ENCODE measurements at regions not wholly inside any gene's neighbourhood (a gene's known extent, or its start where the extent isn't known, plus 50 kb on each side); places are given as distances from the start of the nearest gene placed in this dataset.

DNA sequence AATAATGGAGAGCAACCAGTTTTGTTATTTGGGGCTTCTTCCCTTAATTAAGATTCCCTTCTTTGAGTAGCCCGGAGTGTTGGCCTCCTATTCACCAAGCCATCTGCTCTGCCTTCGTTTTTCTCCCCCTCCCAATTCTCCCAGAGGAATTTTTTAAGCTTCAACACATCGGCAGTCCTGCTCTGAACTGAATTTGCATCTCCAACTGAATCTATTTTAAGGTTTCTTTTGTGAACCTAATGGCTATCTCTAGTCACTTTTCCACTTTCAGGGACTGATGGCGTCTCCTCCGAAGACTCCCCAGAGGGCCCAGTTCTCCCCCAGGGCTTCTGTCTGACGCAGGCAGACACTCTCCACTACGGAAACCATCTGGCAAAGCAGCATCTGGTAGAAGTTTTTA is 280.2 kb downstream of the ADGRA3 start:
- in situ Hi-C loops (cut with HindIII; ENCODE audit: low sequenced_read_pairs): no loop called here
- no peak for DNase-seq (ENCODE audit: low spot score)

DNA sequence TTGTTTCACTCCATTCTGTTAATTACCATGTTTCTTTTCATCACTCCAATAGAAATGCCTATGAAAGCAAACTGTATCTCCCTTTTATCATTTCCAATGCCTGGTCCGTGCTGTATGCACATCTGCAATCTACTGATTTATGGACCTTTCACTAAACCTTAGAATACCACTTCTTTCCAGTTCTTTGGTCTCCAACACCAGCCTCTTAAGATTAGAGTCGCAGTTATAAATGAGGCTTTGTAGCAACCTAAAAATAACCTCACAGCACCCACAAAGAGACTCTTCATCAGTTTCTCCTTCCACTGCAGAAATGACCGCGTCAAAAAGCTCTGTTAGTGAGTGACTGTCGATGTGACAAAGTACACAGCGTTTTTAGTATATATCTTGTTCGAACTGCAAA is 282.6 kb downstream of the ADGRA3 start:
- DNase-seq (ENCODE audit: low spot score): no peak
- in situ Hi-C loops (cut with HindIII; ENCODE audit: low sequenced_read_pairs): no loop called here

DNA sequence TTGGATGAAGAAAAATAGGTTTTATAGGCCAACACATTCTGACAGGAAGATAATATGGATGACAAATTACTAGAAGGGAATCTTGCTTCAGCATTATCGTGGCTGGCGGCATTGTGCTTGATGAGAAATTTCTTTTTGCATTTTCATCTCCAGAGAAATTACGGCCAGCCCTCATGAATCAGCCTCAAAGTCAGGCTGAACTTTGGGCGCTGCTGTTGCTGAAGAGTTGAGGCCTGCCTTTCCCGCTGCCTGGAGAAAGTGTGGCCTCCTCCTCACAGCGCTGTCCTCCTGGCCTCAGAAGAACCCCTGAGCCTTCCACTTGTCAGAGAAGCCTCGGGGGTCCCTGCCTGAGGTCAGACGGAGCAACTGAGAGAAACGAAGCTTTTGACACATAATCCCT is 272.4 kb upstream of the KCNIP4 start:
- no peak for DNase-seq (ENCODE audit: low spot score)
- in situ Hi-C loops (cut with HindIII; ENCODE audit: low sequenced_read_pairs): no loop called here

DNA sequence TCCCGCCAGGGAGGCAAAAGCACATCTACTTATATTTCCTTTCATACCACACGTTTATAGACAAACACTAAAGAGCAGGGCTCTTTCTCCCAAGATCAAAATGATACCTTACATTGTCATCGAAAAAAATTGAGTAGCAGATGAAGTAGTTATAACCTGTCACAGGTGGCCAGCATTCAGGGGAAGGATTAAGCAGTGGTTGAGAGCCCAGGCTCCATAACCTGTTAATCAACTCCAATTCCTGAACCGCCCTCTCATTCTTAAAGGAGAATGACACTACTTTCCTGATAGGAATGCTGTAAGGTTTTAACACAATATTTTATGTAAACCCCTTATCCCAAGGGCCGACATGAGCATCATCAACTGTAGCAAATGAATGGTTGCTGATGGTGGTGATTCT is 268.9 kb upstream of the KCNIP4 start:
- in situ Hi-C loops (cut with HindIII; ENCODE audit: low sequenced_read_pairs): no loop called here
- DNase-seq (ENCODE audit: low spot score): no peak

DNA sequence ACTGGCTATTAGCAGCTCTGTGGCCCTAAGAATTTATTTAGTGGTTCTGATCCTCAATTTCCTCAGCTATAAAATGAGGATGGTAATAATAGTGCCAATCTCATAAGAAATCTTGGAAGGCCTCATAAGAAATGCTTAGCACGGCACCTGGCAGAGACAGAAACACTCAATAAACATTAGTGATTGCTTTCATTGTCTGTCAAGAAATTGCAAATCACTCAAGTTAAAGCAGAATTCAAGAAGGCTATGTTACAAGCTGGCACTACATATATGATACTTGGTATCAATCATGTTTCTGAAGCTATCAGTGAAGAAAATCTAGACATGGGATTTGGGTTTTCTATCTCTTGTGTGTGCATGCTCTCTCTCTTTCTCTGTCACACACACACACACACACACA is 267.7 kb upstream of the KCNIP4 start:
- DNase-seq (ENCODE audit: low spot score): no peak

DNA sequence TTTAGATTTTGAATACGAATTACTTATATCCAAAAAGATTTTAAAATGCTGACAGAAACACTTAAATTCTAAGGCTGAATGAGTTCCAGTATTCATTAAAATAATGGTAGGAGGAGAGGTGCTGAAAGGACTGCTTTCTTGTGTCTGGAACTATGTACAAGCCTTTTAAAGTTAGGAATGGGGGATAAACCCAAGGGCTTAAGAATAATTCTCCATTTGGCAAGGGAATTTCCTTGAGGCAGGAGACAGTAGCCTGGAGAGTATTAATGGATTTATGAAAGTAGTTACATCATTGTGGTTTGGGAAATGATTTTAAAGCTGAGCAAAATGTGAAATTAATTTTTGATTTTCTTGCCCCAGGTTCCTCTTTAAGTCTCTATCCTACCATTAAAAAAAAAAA is 266.5 kb upstream of the KCNIP4 start:
- in situ Hi-C loops (cut with HindIII; ENCODE audit: low sequenced_read_pairs): no loop called here
- no peak for DNase-seq (ENCODE audit: low spot score)

More for the DNA sequence above, 267.7 kb upstream of the KCNIP4 start:
- in situ Hi-C loops (cut with HindIII; ENCODE audit: low sequenced_read_pairs): no loop called here

DNA sequence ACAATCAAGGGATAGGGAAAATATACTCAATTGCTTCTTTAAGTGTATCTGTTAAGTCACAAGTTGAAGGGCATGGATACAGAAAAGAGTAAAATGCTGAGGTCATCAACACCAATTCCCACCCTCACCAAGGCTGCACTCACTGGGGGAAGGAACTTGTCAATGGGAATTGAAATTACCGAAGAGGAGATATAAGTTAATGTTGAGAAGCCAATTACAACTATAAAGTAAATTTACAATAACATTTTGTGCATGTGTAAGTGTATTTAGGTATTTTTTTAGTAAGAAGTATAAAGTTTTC is 255.1 kb upstream of the KCNIP4 start:
- in situ Hi-C loops (cut with HindIII; ENCODE audit: low sequenced_read_pairs): no loop called here
- DNase-seq (ENCODE audit: low spot score): no peak

DNA sequence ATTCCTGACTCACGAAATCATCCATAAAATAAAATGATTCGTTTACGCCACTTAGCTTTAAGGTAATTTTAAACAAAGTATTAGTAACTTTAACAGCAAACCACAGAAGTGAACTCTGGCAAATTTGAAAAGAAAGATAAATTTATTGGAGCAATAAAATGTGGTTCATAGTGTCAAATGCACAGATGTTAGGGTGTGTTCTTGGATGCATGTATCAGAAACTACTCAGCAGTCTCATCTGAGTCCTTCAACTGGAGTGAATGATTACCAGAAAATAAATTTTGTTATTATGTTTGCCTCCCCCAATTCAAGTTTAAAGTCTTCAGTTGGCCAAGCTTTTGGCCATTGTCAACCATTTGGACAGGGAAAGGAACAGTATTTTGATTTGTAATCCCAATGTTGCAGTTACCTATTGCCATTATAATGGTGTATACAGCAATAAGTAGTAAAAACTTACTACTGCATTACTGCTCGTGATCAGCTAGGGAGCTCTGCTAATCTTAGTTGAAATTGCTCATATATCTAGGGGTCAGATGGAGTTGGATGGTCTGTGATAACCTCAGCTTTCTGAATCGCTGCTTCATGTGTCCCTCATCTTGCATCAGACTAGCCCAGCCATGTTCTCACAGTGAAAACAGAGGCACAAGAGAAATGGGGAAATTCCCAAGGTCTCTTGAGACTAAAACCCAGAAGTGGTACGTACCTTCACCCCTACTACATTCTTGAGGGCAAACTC is 254.6 kb upstream of the KCNIP4 start:
- in situ Hi-C loops (cut with HindIII; ENCODE audit: low sequenced_read_pairs): no loop called here
- DNase-seq (ENCODE audit: low spot score): no peak

DNA sequence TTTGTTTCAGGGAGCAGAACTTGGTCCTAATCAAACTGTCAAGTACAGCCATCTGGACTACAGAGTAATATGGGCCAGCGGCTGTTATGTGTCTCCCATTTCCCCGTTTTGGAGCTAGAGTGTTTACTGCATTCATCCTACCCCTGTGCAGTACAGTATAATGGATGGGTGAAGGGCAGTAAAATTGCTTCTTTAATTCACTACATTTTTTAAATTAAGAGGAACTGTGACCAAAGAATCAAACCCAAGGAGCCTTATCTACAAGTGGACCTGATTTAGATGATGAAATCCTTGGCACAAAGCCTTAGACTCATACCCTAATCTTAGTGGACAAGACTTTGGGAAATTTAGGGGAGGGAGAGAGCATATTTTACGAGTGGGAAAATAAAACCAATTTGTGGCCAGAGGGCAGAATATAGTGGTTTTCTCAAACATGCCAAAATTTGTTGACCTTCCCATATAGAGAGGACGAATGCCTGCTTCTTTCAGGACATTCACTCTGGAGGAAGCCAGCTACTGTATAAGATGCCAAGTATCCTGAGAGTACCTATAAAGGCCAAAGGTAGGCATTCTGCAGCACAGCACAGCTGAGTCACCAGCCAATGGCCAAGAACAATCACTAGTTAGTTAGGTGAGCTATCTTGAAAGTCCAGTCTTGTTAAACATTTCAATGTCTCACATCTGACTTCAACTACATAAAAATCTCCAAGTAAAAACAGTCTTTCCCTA is 253.8 kb upstream of the KCNIP4 start:
- DNase-seq (ENCODE audit: low spot score): no peak
- in situ Hi-C loops (cut with HindIII; ENCODE audit: low sequenced_read_pairs): no loop called here

DNA sequence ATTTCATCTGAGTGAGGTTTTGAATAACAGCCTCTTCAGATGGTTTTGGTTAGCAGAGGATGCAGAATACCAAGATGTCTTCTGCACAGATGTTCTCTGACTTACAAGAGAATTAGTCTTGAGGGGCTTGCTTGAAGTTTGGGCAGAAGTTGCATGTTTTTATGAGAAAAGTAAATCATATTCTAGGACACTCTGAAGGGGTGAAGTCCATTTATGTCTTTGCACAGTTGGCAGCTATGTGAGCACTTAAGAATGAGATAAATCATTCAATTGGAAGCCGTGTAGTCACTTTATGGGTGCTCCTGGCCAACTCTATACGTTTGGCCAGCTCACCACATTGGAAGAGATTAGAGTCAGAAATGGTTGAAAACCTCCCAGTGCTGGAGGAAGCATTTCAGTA is 252.7 kb upstream of the KCNIP4 start:
- DNase-seq (ENCODE audit: low spot score): no peak
- in situ Hi-C loops (cut with HindIII; ENCODE audit: low sequenced_read_pairs): no loop called here

DNA sequence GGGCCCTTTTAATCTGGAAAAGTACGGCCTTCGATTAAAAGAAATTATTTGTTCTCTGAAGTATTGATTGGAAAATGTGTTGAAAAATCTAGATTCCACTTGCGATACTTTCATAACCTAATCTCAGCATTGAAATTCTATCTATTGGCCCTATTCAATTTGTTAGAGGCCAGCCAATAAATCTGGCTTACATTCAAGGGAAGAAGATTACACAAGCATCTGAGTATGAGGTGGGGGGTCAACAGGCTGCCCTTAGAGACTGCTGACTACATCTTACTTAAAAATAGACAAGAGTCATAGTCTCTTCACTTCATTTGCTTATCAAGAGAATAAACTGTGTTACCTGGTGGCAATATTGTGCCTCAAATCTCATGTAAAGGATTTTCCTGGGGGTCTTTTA is 248.0 kb upstream of the KCNIP4 start:
- DNase-seq (ENCODE audit: low spot score): no peak
- in situ Hi-C loops (cut with HindIII; ENCODE audit: low sequenced_read_pairs): no loop called here

DNA sequence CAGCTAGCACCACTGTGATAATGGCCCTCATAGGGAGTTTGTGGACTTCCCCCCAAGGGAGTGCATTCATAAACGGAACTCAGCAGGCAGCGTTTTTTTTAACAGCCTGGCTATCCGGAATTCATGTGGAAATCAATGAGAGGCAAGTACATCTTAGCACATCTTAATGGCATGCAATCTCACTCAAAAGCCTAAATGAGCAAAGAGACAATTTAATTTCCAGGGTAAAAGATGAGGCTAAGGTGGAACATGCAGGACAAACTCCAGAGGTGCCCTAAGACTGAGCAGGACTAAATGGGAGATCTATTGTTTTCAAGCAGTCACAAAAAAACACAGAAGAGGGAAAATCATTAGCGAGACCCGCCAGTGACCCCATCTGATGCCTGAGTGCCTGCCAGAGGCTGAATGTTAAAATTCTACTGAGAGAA is 243.5 kb upstream of the KCNIP4 start:
- in situ Hi-C loops (cut with HindIII; ENCODE audit: low sequenced_read_pairs): no loop called here
- no peak for DNase-seq (ENCODE audit: low spot score)

DNA sequence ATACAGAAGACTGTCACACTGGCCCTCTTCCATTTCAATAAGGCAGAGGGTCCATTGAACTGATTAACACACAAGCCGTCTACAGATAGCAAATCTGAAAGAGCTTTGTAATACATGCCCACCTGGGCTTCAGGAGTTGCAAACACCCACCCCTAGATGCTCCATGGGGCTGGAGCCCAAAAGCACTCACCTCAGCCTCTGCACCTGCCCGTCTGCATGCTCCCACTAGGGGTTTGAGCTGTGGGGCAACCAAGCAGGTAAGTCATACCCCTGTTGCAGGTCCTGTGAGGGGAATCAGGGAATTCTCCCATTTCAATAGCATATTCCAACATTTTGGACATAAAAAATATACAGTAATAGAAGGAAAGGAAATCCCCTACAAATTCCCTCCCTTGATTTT is 243.0 kb upstream of the KCNIP4 start:
- in situ Hi-C loops (cut with HindIII; ENCODE audit: low sequenced_read_pairs): no loop called here
- no peak for DNase-seq (ENCODE audit: low spot score)

DNA sequence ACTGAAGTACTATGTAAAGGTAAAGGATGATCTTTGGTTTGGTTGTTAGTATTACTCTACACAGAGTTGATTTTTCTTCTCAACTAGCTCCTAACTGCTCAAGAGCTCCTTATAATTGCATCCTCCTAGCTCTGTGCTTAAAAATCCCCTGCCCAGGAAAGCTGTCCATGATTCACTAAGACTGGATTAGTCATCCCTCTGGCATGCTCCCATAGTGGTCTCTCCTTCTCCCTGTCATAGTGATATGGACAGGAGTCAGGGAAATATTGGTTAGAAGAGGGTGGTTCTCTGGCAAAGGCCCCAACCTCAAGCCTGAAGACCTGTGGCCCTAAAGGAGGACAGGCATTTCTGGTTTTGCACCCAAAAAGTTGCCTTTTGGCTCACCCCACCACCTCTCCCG is 242.3 kb upstream of the KCNIP4 start:
- in situ Hi-C loops (cut with HindIII; ENCODE audit: low sequenced_read_pairs): no loop called here
- DNase-seq (ENCODE audit: low spot score): no peak

DNA sequence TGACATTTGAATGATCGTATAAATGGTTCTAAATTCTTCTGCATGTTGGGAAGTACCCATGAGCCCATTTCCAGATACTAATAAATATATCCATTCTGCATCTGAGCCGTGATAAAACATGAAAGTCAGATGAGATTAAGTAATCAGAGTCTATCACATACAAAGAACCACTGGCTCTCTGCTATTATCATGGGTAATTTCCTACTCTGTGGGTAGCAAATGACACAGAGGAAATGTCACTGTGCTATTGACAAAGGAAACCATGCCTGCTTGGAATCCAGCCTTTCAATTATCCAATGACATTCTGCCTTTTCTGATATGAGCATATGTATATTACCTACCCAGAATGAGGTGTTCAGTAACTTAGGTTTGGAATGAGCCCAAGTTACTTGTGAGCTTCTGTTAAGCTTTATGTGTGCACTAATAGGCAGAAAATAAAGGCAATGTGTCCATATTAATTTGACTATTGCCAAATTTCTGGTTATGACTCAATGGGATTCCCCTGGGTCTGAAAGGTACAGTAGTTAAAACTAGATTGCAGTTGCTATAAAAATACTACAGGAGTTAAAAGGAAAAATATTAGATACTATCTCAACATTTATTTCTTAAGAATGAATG is 238.7 kb upstream of the KCNIP4 start:
- DNase-seq (ENCODE audit: low spot score): no peak
- in situ Hi-C loops (cut with HindIII; ENCODE audit: low sequenced_read_pairs): no loop called here

DNA sequence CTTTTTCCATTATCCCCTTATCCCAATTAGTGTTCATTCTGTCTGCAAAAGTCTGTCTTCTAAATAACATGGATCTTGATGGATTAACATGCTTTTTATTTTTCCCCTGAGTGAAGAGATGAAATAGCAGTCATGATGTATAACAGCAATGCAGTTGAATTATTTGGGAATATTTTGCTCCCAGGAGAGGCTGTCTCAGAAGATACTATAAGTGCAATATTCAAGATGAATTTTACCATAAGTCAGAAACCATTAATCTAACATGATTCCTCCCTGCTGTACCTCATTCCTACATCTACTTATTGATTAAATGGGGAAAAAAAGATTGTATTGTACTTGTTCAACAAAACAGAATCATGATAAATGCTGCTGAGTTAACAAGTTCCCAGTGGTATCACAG is 233.2 kb upstream of the KCNIP4 start:
- in situ Hi-C loops (cut with HindIII; ENCODE audit: low sequenced_read_pairs): no loop called here
- DNase-seq (ENCODE audit: low spot score): no peak

DNA sequence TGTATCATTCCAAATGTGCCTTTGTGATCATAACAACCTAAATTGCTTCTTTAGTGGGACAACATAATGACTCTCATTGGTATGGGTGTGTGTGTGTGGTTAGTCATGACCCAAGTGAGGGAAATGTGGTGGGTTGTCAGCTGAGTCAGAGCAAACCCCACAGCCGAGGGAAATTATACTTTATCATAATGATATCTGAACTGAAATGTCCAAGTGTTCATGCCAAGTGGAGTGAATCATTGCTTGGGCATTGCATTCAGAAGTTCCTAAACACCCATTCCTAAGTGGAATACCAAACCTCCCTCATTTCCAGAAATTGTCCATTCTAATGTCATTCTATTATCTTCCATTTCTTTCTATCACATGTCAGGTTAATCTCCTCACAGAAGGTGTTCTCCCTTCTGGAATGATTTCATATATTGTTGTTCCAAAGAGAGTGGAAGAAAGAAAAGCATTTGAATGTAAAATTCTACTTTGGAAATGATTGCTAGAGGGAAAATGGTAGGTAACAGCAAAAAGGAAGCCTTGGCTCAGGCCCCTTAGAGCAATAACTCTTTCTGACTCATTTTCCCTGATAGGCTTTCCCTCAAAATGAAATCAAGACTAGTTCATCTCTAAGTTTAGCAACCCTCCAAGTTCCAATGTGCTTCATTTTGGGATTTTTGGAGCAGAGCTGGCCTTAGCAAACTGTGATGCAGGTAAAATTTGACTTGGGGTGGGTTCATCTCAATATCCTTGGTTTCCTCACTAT is 230.7 kb upstream of the KCNIP4 start:
- in situ Hi-C loops (cut with HindIII; ENCODE audit: low sequenced_read_pairs): no loop called here

DNA sequence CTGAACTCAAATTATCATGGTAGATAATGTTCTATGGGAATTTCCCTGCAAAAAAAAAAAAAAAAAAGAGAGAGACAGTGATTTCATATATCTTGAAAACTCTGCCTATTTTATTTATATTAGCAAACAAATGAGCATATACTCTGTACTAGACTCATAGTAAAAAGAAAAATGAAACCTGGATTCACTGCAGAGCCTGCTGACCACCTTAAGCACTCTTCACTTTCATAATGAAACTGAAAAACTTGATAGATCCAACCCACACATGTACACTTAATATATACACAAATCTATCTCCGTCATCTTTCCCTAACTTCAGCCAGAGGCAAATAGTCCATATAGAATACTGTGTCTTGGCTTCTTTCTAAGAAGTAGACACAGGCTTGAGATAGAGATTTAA is 226.1 kb upstream of the KCNIP4 start:
- DNase-seq (ENCODE audit: low spot score): no peak
- in situ Hi-C loops (cut with HindIII; ENCODE audit: low sequenced_read_pairs): no loop called here

More for the DNA sequence above, 230.7 kb upstream of the KCNIP4 start:
- DNase-seq (ENCODE audit: low spot score): peak; percentile 2

DNA sequence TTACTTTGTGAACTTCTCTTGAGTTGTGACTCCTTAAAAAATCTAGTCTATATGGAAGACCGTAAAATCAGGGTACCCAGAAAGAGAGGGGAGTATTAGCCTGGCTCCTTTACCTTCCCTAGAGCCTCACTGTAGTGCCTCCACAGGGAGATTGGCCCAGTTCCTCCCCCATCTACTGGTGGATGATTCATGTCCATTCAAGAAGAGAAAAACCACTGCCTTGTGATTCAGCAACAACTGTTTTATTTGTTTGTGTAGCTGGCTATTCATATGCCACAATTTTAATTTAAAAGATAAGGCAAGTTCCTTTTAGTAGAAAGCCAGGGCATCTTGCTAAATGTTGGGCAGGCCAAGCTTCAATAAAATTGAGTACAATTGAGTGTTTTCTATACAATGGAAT is 221.8 kb upstream of the KCNIP4 start:
- in situ Hi-C loops (cut with HindIII; ENCODE audit: low sequenced_read_pairs): no loop called here
- DNase-seq (ENCODE audit: low spot score): no peak

DNA sequence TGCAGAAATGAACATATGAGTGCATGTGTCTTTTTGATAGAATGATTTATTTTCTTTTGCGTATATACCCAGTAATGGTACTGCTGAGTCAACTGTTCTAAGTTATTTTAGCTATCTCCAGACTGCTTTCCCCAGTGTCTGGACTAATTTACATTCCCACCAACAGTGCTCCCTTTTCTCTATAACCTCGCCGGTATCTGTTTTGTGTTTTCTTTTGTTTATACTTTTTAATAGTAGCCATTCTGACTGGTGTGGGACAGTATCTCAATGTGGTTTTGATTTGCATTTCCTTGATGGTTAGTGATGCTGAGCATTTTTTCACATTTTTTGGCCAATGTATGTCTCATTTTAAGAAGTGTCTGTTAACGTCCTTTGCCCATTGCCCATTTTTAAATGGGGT is 218.6 kb upstream of the KCNIP4 start:
- in situ Hi-C loops (cut with HindIII; ENCODE audit: low sequenced_read_pairs): no loop called here
- no peak for DNase-seq (ENCODE audit: low spot score)

Data from G401 (cell line).